ENCODE measurements at regions not wholly inside any gene's neighbourhood (a gene's known extent, or its start where the extent isn't known, plus 50 kb on each side); places are given as distances from the start of the nearest gene placed in this dataset.

- no peak overlapping the region for H2BK20ac ChIP-seq (ENCODE audit: low read length)
- ChIA-PET POLR2A (ENCODE audit: partially characterized antibody) (interaction anchor here (1.2 kb wide), 1 partner anchor 11 kb away, joined by 3 read pairs; no protein-coding TSS in a partner anchor), CTCF (ENCODE audit: partially characterized antibody) (interaction anchor here (0.6 kb wide), 1 partner anchor 297 kb away, joined by 3 read pairs; no protein-coding TSS in a partner anchor)
- H3K36me3 ChIP-seq (ENCODE audit: control insufficient read depth in 2 of 4, insufficient read depth in 4 of 4, low read length in 3 of 4), result no peaks in the 10 kb centered on the region
- no peaks in the 10 kb centered on the region for H3K4me1 ChIP-seq (replicated peaks in 1 of 4; ENCODE audit: control insufficient read depth in 3 of 4, insufficient read depth in 4 of 4, low read length in 3 of 4)
- no peak overlapping the region for H3K27ac ChIP-seq (ENCODE audit: low read depth, low read length)
- DNase-seq (ENCODE audit: low read depth in 1 of 2, low spot score in 2 of 2) (no peak), FAIRE-seq (no peak)
- WGBS, 2 experiments (ENCODE audit: extremely low coverage in 1 of 2, insufficient coverage in 1 of 2, insufficient read length in 1 of 2, insufficient replicate concordance in 2 of 2, low coverage in 1 of 2, low lambda C conversion rate in 2 of 2, missing lambda C conversion rate in 1 of 2), result 90% methylated on average over 3 of the region's 3 CpGs; no CpG with 5 or more reads in 1 of the 2 experiments
- H3K9me3 ChIP-seq (ENCODE audit: insufficient read depth in 2 of 2, low read depth in 1 of 2, low read length in 1 of 2), result no peaks in the 10 kb centered on the region
- H3K4me2 ChIP-seq (ENCODE audit: insufficient read depth in 1 of 2, low read depth in 2 of 2, low read length in 2 of 2), result no peak overlapping the region
- H3K9ac ChIP-seq (replicated peaks in 1 of 4; ENCODE audit: extremely low read depth in 1 of 4, low read depth in 3 of 4, low read length in 3 of 4), result no peak overlapping the region
- no peak overlapping the region for H2BK120ac ChIP-seq (replicated peaks; ENCODE audit: low read depth, low read length)
- no peak overlapping the region for H3K4ac ChIP-seq (replicated peaks; ENCODE audit: insufficient read length, low read depth, low read length)
- no peak overlapping the region for H4K8ac ChIP-seq (ENCODE audit: extremely low read depth, insufficient read depth, low read length)
- no peak overlapping the region for H3K23ac ChIP-seq (ENCODE audit: insufficient read length)
- no peak overlapping the region for H4K91ac ChIP-seq (replicated peaks; ENCODE audit: insufficient read length, low read length)
- no peaks in the 10 kb centered on the region; the same call in 1 of the 2 replicates for H3K79me1 ChIP-seq (ENCODE audit: low read depth, low read length)
- no peak overlapping the region for H2BK12ac ChIP-seq (ENCODE audit: low read depth, low read length)
- no peak overlapping the region for H2BK5ac ChIP-seq (ENCODE audit: low read depth, low read length)
- no peak overlapping the region for H3K4me3 ChIP-seq (ENCODE audit: extremely low read depth in 1 of 4, insufficient read depth in 2 of 4, low read depth in 3 of 4, low read length in 4 of 4)
- no peaks in the 10 kb centered on the region for H3K27me3 ChIP-seq (replicated peaks in 1 of 4; ENCODE audit: control insufficient read depth in 3 of 4, extremely low read depth in 1 of 4, insufficient read depth in 3 of 4, low read length in 3 of 4)
- TF ChIP-seq GABPA (IDR thresholded peaks at IDR 0.05; ENCODE audit: borderline replicate concordance, insufficient read depth, low read length) (no peak), JUND (IDR thresholded peaks at IDR 0.05; ENCODE audit: low read length) (no peak), BRCA1 (IDR thresholded peaks at IDR 0.05; ENCODE audit: low read depth, low read length) (no peak)
- no peaks in the 10 kb centered on the region for H4K20me1 ChIP-seq (replicated peaks in 1 of 2; ENCODE audit: control insufficient read depth in 1 of 2, insufficient read depth in 2 of 2, low read length in 2 of 2)
- H3K79me2 ChIP-seq (ENCODE audit: control insufficient read depth in 1 of 2, insufficient read depth in 2 of 2, low read length in 2 of 2), result peaks cover 0 to 10% of the 10 kb centered on the region in 2 experiments; a peak in 1 of 4 replicates
- no peak overlapping the region for H3K56ac ChIP-seq (replicated peaks; ENCODE audit: insufficient read length, low read depth, low read length)
- no peaks in the 10 kb centered on the region for H3K23me2 ChIP-seq (ENCODE audit: low read depth, low read length)
- H3K14ac ChIP-seq (ENCODE audit: insufficient read length), result no peak overlapping the region
- H2BK15ac ChIP-seq (ENCODE audit: low read length), result no peak overlapping the region
- H2AFZ ChIP-seq (ENCODE audit: low read length), result no peak overlapping the region
- H4K5ac ChIP-seq (ENCODE audit: insufficient read length, low read depth, low read length), result no peak overlapping the region
- no peak overlapping the region for H3K18ac ChIP-seq (ENCODE audit: extremely low read depth, low read length)
- no peak overlapping the region for H2AK5ac ChIP-seq (ENCODE audit: low read depth, low read length)
Observed at GRCh38 chr18:34522603-34523002, 187.5 kb upstream of the DTNA start.
